K562 (cell line): ENCODE measurements at regions not wholly inside any gene's neighbourhood (a gene's known extent, or its start where the extent isn't known, plus 50 kb on each side); places are given as distances from the start of the nearest gene placed in this dataset.

ENCODE experiments used
- ATF3 ChIP-seq, 2 experiments: fragments of 450-650 bp in 1 of 2; sonication (generic) in 1 of 2; formaldehyde crosslinking in 1 of 2; IDR thresholded peaks in 1 of 2; conservative IDR thresholded peaks in 1 of 2; 2 replicates each; pipeline versions ENCODE4 v1.6.1 to v1.8.1; 2016 to 2023; ENCODE audit warnings: mild to moderate bottlenecking in 2 of 2, moderate library complexity in 2 of 2, inconsistent platforms in 1 of 2, missing genetic modification reagents in 1 of 2
- CHD7 ChIP-seq: fragments of 200-600 bp; sonication (generic); IDR thresholded peaks from one replicate; pipeline ENCODE4 v1.6.1; 2012; ENCODE audit warnings: mild to moderate bottlenecking, low read depth, low read length, inconsistent platforms
- MTF1 ChIP-seq: fragments of 250-450 bp; sonication (Bioruptor Pico); IDR thresholded peaks from 2 replicates; pipeline ENCODE4 v1.9.0; 2021; ENCODE audit warnings: moderate library complexity, mild to moderate bottlenecking, inconsistent platforms, borderline replicate concordance
- POLR2AphosphoS5 ChIP-seq: IDR thresholded peaks from 2 replicates; pipeline ENCODE4 v1.6.1; 2011; ENCODE audit warnings: mild to moderate bottlenecking, low read depth, low read length, moderate library complexity; ENCODE audit not compliant: control insufficient read depth, insufficient read depth
- POLR3A ChIP-seq: IDR thresholded peaks from 2 replicates; pipeline ENCODE4 v1.6.1; 2011; ENCODE audit warnings: borderline replicate concordance, mild to moderate bottlenecking, moderate library complexity; ENCODE audit not compliant: insufficient read length, insufficient read depth; ENCODE audit errors: extremely low read depth
- ZBTB1 ChIP-seq: sonication (generic); formaldehyde crosslinking; IDR thresholded peaks from 2 replicates; pipeline ENCODE4 v1.8.1; 2023; ENCODE audit warnings: missing genetic modification reagents, low read depth, mild to moderate bottlenecking, borderline replicate concordance
- ZNF146 ChIP-seq: IDR thresholded peaks from one replicate; pipeline ENCODE4 v1.6.1; 2018; ENCODE audit warnings: missing compliant biosample characterization; ENCODE audit not compliant: unreplicated experiment

- TF ChIP-seq CHD7 (no peak), POLR2AphosphoS5 (no peak), MTF1 (no peak), ZNF146 (CRISPR knock-in tag) (no peak), ATF3 (IDR thresholded peaks at IDR 0.05) (peak; percentile 47; the same call in 1 of the 2 replicates), ATF3 (CRISPR knock-in tag; conservative IDR thresholded peaks at IDR 0.05) (no peak), ZBTB1 (CRISPR knock-in tag) (no peak), POLR3A (no peak)
Measured at GRCh38 chr5:39541920-39542319, 117.1 kb upstream of the DAB2 start (continued).
